KMS-11 (cell line): ENCODE measurements at regions not wholly inside any gene's neighbourhood (a gene's known extent, or its start where the extent isn't known, plus 50 kb on each side); places are given as distances from the start of the nearest gene placed in this dataset.

ENCODE experiments used
- H2AFZ ChIP-seq: fragments of 200-600 bp; sonication (generic); 2 replicates; pipeline ENCODE4 v1.6.1; 2016; ENCODE audit warnings: antibody characterized with exemption, mixed run types, low read depth
- H3K27ac ChIP-seq: fragments of 200-600 bp; sonication (generic); 2 replicates; pipeline ENCODE4 v1.6.1; 2016; ENCODE audit warnings: mild to moderate bottlenecking, mixed run types
- H3K27me3 ChIP-seq: fragments of 200-600 bp; sonication (generic); 2 replicates; pipeline ENCODE4 v1.6.1; 2017; ENCODE audit warnings: mild to moderate bottlenecking, low read depth, mixed run types, moderate library complexity; ENCODE audit not compliant: insufficient read depth
- H3K36me3 ChIP-seq: fragments of 200-600 bp; sonication (generic); 2 replicates; pipeline ENCODE4 v1.6.1; 2017; ENCODE audit warnings: mild to moderate bottlenecking, mixed run types; ENCODE audit not compliant: insufficient read depth
- H3K4me1 ChIP-seq: fragments of 200-600 bp; sonication (generic); 2 replicates; pipeline ENCODE4 v1.6.1; 2016; ENCODE audit warnings: mild to moderate bottlenecking, low read depth, mixed run types; ENCODE audit not compliant: poor library complexity, severe bottlenecking
- H3K4me2 ChIP-seq: fragments of 200-600 bp; sonication (generic); 2 replicates; pipeline ENCODE4 v1.7.0; 2016; ENCODE audit warnings: mild to moderate bottlenecking, mixed run types
- H3K4me3 ChIP-seq: fragments of 200-600 bp; sonication (generic); IDR thresholded peaks from 2 replicates; pipeline ENCODE4 v1.6.1; 2017; ENCODE audit warnings: low read depth, low read length, mixed read lengths; ENCODE audit not compliant: insufficient read depth
- H3K79me2 ChIP-seq: fragments of 200-600 bp; sonication (generic); 2 replicates; pipeline ENCODE4 v1.6.1; 2016; ENCODE audit warnings: low read depth, mixed run types; ENCODE audit not compliant: insufficient read depth
- H3K9ac ChIP-seq: fragments of 200-600 bp; sonication (generic); 2 replicates; pipeline ENCODE4 v1.6.1; 2016; ENCODE audit warnings: mild to moderate bottlenecking, mixed run types
- H4K20me1 ChIP-seq: fragments of 200-600 bp; sonication (generic); 2 replicates; pipeline ENCODE4 v1.6.1; 2016; ENCODE audit warnings: mild to moderate bottlenecking, mixed run types; ENCODE audit not compliant: insufficient read depth
- CTCF ChIP-seq: fragments of 200-600 bp; sonication (generic); conservative IDR thresholded peaks from 2 replicates; pipeline ENCODE4 v1.6.1; 2017; ENCODE audit warnings: low read depth, mild to moderate bottlenecking, antibody characterized with exemption, low read length, moderate library complexity, mixed read lengths

- no peak overlapping the region for H3K9ac ChIP-seq
- no peak overlapping the region for H2AFZ ChIP-seq
- no peaks in the 10 kb centered on the region for H3K36me3 ChIP-seq
- H3K27ac ChIP-seq = no peak overlapping the region
- H3K4me2 ChIP-seq = no peak overlapping the region
- H4K20me1 ChIP-seq = no peaks in the 10 kb centered on the region
- H3K4me3 ChIP-seq = no peak overlapping the region
- H3K79me2 ChIP-seq = no peaks in the 10 kb centered on the region
- peaks cover 8% of the 10 kb centered on the region for H3K4me1 ChIP-seq
- no peak for TF ChIP-seq CTCF
- H3K27me3 ChIP-seq = 0 out of 2 replicates have a peak, but pooled peaks cover 3% of the 10 kb centered on the region
Measured at GRCh38 chr11:129281471-129282415, 89.6 kb upstream of the ARHGAP32 start.

- Histone ChIP-seq H3K4me1 (peaks cover 8% of the 10 kb centered on the region), H3K27ac (no peak overlapping the region), H3K36me3 (no peaks in the 10 kb centered on the region), H3K79me2 (no peaks in the 10 kb centered on the region), H4K20me1 (no peaks in the 10 kb centered on the region), H3K27me3 (0 out of 2 replicates have a peak, but pooled peaks cover 3% of the 10 kb centered on the region), H3K4me2 (peak overlapping the region; percentile 82), H2AFZ (peak overlapping the region; percentile 87), H3K4me3 (no peak overlapping the region), H3K9ac (peak overlapping the region; percentile 77)
- no peak for TF ChIP-seq CTCF
Measured at GRCh38 chr11:129280027-129280811, 88.1 kb upstream of the ARHGAP32 start.

- H3K4me3 ChIP-seq = no peak overlapping the region
- H3K36me3 ChIP-seq = no peaks in the 10 kb centered on the region
- H3K9ac ChIP-seq = peak overlapping the region; percentile 77
- H3K79me2 ChIP-seq = no peaks in the 10 kb centered on the region
- no peak for TF ChIP-seq CTCF
- no peak overlapping the region for H3K27ac ChIP-seq
- H3K4me2 ChIP-seq = peak overlapping the region; percentile 82
- H3K4me1 ChIP-seq = peaks cover 8% of the 10 kb centered on the region
- H4K20me1 ChIP-seq = no peaks in the 10 kb centered on the region
- peak overlapping the region; percentile 87 for H2AFZ ChIP-seq
- H3K27me3 ChIP-seq = 0 out of 2 replicates have a peak, but pooled peaks cover 3% of the 10 kb centered on the region
Measured at GRCh38 chr11:129279326-129280026, 87.4 kb upstream of the ARHGAP32 start.

- no peak overlapping the region for H3K9ac ChIP-seq
- H3K27me3 ChIP-seq = 0 out of 2 replicates have a peak, but pooled peaks cover 3% of the 10 kb centered on the region
- TF ChIP-seq CTCF = no peak
- no peak overlapping the region for H2AFZ ChIP-seq
- peaks cover 8% of the 10 kb centered on the region for H3K4me1 ChIP-seq
- no peak overlapping the region for H3K4me3 ChIP-seq
- no peak overlapping the region for H3K27ac ChIP-seq
- no peaks in the 10 kb centered on the region for H4K20me1 ChIP-seq
- no peaks in the 10 kb centered on the region for H3K36me3 ChIP-seq
- H3K79me2 ChIP-seq = no peaks in the 10 kb centered on the region
- H3K4me2 ChIP-seq = peak overlapping the region; percentile 42
Measured at GRCh38 chr11:129278586-129279319, 86.6 kb upstream of the ARHGAP32 start.
